ENCODE measurements at regions not wholly inside any gene's neighbourhood (a gene's known extent, or its start where the extent isn't known, plus 50 kb on each side); places are given as distances from the start of the nearest gene placed in this dataset.

GRCh38 chr2:65595630-65596029 is 163.2 kb upstream of the SPRED2 start:
- Mint-ChIP-seq H3K27ac (no peak overlapping the region), H3K36me3 (no peaks in the 10 kb centered on the region), H3K9me3 (peaks cover 3% of the 10 kb centered on the region), H3K4me3 (no peak overlapping the region), H3K27me3 (ENCODE audit: low read depth) (no peaks in the 10 kb centered on the region), H3K4me1 (peaks cover 10% of the 10 kb centered on the region)
- TF ChIP-seq, protein P1, sequence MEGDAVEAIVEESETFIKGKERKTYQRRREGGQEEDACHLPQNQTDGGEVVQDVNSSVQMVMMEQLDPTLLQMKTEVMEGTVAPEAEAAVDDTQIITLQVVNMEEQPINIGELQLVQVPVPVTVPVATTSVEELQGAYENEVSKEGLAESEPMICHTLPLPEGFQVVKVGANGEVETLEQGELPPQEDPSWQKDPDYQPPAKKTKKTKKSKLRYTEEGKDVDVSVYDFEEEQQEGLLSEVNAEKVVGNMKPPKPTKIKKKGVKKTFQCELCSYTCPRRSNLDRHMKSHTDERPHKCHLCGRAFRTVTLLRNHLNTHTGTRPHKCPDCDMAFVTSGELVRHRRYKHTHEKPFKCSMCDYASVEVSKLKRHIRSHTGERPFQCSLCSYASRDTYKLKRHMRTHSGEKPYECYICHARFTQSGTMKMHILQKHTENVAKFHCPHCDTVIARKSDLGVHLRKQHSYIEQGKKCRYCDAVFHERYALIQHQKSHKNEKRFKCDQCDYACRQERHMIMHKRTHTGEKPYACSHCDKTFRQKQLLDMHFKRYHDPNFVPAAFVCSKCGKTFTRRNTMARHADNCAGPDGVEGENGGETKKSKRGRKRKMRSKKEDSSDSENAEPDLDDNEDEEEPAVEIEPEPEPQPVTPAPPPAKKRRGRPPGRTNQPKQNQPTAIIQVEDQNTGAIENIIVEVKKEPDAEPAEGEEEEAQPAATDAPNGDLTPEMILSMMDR (IDR thresholded peaks at IDR 0.05; ENCODE audit: unreplicated experiment), result no peak
- no peak for DNase-seq (ENCODE audit: low spot score in 2 of 2, unreplicated experiment in 2 of 2)

GRCh38 chr2:65594150-65594549 is 161.8 kb upstream of the SPRED2 start:
- Mint-ChIP-seq H3K9me3 (peaks cover 3% of the 10 kb centered on the region), H3K4me1 (peaks cover 8% of the 10 kb centered on the region), H3K27me3 (ENCODE audit: low read depth) (no peaks in the 10 kb centered on the region), H3K4me3 (no peak overlapping the region), H3K27ac (no peak overlapping the region), H3K36me3 (no peaks in the 10 kb centered on the region)
- no peak for DNase-seq (ENCODE audit: low spot score in 2 of 2, unreplicated experiment in 2 of 2)
- TF ChIP-seq, protein P1 (IDR thresholded peaks at IDR 0.05; ENCODE audit: unreplicated experiment), result no peak

- Mint-ChIP-seq H3K27ac (no peak overlapping the region), H3K4me3 (no peak overlapping the region), H3K4me1 (peaks cover 6% of the 10 kb centered on the region), H3K36me3 (no peaks in the 10 kb centered on the region), H3K9me3 (peaks cover 12% of the 10 kb centered on the region), H3K27me3 (ENCODE audit: low read depth) (no peaks in the 10 kb centered on the region)
- TF ChIP-seq, protein P1 (IDR thresholded peaks at IDR 0.05; ENCODE audit: unreplicated experiment), result no peak
- DNase-seq (ENCODE audit: low spot score in 2 of 2, unreplicated experiment in 2 of 2), result no peak
Measured at GRCh38 chr2:65589667-65590066, 157.3 kb upstream of the SPRED2 start.

GRCh38 chr2:65587779-65588178 is 155.4 kb upstream of the SPRED2 start:
- Mint-ChIP-seq H3K9me3 (peaks cover 10% of the 10 kb centered on the region), H3K36me3 (no peaks in the 10 kb centered on the region), H3K27ac (no peak overlapping the region), H3K4me1 (peaks cover 6% of the 10 kb centered on the region), H3K27me3 (ENCODE audit: low read depth) (no peaks in the 10 kb centered on the region), H3K4me3 (no peak overlapping the region)
- TF ChIP-seq, protein P1 (IDR thresholded peaks at IDR 0.05; ENCODE audit: unreplicated experiment), result no peak
- DNase-seq (ENCODE audit: low spot score in 2 of 2, unreplicated experiment in 2 of 2), result no peak

GRCh38 chr2:65586516-65586915 is 154.1 kb upstream of the SPRED2 start:
- Mint-ChIP-seq H3K36me3 (no peaks in the 10 kb centered on the region), H3K27me3 (ENCODE audit: low read depth) (no peaks in the 10 kb centered on the region), H3K9me3 (peaks cover 9% of the 10 kb centered on the region), H3K27ac (peak overlapping the region; percentile 5), H3K4me3 (no peak overlapping the region), H3K4me1 (peaks cover 6% of the 10 kb centered on the region)
- no peak for DNase-seq (ENCODE audit: low spot score in 2 of 2, unreplicated experiment in 2 of 2)
- TF ChIP-seq, protein P1 (IDR thresholded peaks at IDR 0.05; ENCODE audit: unreplicated experiment), result no peak

- no peak overlapping the region for H3K4me3 Mint-ChIP-seq
- peaks cover 4% of the 10 kb centered on the region for H3K9me3 Mint-ChIP-seq
- DNase-seq (ENCODE audit: low spot score in 2 of 2, unreplicated experiment in 2 of 2), result no peak
- H3K27ac Mint-ChIP-seq, result no peak overlapping the region
- H3K36me3 Mint-ChIP-seq, result no peaks in the 10 kb centered on the region
- TF ChIP-seq, protein P1 (IDR thresholded peaks at IDR 0.05; ENCODE audit: unreplicated experiment), result no peak
- peaks cover 8% of the 10 kb centered on the region for H3K4me1 Mint-ChIP-seq
- H3K27me3 Mint-ChIP-seq (ENCODE audit: low read depth), result no peaks in the 10 kb centered on the region
Measured at GRCh38 chr2:65583061-65583460, 150.7 kb upstream of the SPRED2 start.

All from mesothelial cell of epicardium (in vitro differentiated cells).